BE2C (cell line): ENCODE measurements at regions not wholly inside any gene's neighbourhood (a gene's known extent, or its start where the extent isn't known, plus 50 kb on each side); places are given as distances from the start of the nearest gene placed in this dataset.

Source experiments
- DNase-seq: peaks from one replicate; pipeline ENCODE4 v3.0.0-alpha.2; 2020
- H3K27me3 ChIP-seq: fragments of 250-450 bp; sonication (Bioruptor Pico); 2 replicates; pipeline ENCODE4 v1.5.1; 2020; ENCODE audit warnings: mild to moderate bottlenecking
- H3K36me3 ChIP-seq: fragments of 250-450 bp; sonication (Bioruptor Pico); 2 replicates; pipeline ENCODE4 v1.5.1; 2020; ENCODE audit warnings: mild to moderate bottlenecking
- H3K4me1 ChIP-seq: fragments of 250-450 bp; sonication (Bioruptor Pico); 2 replicates; pipeline ENCODE4 v1.5.1; 2020
- H3K4me3 ChIP-seq: 2 replicates; pipeline ENCODE4 v1.5.1; 2011; ENCODE audit warnings: low read depth, low read length
- H3K9me3 ChIP-seq: fragments of 250-450 bp; sonication (Bioruptor Pico); 2 replicates; pipeline ENCODE4 v1.5.1; 2020
- TF ChIP-seq, protein P1 (sequence below): IDR thresholded peaks from 2 replicates; pipeline ENCODE4 v1.5.1; 2012; ENCODE audit warnings: mild to moderate bottlenecking, low read depth, low read length

- Histone ChIP-seq H3K36me3 (no peaks in the 10 kb centered on the region), H3K27me3 (no peaks in the 10 kb centered on the region; the same call in none of the 2 replicates), H3K9me3 (no peaks in the 10 kb centered on the region), H3K4me1 (no peaks in the 10 kb centered on the region), H3K4me3 (no peak overlapping the region)
- no peak for DNase-seq
- TF ChIP-seq, protein P1, sequence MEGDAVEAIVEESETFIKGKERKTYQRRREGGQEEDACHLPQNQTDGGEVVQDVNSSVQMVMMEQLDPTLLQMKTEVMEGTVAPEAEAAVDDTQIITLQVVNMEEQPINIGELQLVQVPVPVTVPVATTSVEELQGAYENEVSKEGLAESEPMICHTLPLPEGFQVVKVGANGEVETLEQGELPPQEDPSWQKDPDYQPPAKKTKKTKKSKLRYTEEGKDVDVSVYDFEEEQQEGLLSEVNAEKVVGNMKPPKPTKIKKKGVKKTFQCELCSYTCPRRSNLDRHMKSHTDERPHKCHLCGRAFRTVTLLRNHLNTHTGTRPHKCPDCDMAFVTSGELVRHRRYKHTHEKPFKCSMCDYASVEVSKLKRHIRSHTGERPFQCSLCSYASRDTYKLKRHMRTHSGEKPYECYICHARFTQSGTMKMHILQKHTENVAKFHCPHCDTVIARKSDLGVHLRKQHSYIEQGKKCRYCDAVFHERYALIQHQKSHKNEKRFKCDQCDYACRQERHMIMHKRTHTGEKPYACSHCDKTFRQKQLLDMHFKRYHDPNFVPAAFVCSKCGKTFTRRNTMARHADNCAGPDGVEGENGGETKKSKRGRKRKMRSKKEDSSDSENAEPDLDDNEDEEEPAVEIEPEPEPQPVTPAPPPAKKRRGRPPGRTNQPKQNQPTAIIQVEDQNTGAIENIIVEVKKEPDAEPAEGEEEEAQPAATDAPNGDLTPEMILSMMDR = no peak
Observed at GRCh38 chr20:19858466-19859371, 100.7 kb downstream of the RIN2 start.

DNA sequence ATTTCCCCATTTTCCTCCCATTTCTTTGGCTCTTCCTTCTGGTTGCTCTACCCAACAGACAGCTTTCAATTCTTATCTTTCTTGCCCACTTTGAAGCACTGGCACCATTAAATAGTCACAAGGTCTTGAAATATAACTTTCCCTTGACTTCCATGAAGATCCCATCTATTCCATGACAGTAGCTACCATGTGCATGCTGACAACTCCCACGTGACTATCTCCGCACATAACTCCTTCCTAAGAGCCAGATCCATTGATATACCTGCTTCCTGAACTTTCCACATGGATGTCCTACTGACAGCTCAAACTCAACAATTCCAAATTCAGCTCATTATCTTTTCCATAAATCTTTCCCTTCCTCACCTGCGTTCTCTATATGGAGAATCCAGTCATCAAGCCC lies 101.4 kb downstream of the RIN2 start:
- H3K9me3 ChIP-seq = no peaks in the 10 kb centered on the region
- no peak overlapping the region for H3K4me3 ChIP-seq
- H3K4me1 ChIP-seq = no peaks in the 10 kb centered on the region
- no peak for DNase-seq
- H3K27me3 ChIP-seq = no peaks in the 10 kb centered on the region; the same call in none of the 2 replicates
- no peaks in the 10 kb centered on the region for H3K36me3 ChIP-seq
- TF ChIP-seq, protein P1 = no peak

DNA sequence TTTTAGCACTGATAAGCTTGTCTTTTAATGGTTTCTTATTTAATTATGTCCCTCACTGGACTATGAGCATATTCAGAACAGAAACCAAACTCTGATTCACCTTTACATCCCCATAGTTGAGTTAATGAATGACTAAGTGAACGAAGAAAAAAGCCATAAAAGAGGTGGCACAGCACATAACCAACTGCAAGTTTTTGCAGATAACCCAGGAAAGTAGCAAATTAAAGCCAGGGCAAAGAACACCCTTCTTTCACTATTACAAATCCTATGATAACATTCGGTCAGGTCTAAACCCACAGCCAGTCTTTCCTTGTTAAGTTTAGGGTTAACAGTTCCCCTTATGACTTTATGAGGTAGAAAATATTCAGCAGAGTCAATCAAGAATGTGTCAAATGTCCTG lies 102.7 kb downstream of the RIN2 start:
- Histone ChIP-seq H3K4me3 (no peak overlapping the region), H3K27me3 (no peaks in the 10 kb centered on the region; the same call in none of the 2 replicates), H3K9me3 (no peaks in the 10 kb centered on the region), H3K4me1 (no peaks in the 10 kb centered on the region), H3K36me3 (no peaks in the 10 kb centered on the region)
- DNase-seq = no peak
- TF ChIP-seq, protein P1 = no peak

DNA sequence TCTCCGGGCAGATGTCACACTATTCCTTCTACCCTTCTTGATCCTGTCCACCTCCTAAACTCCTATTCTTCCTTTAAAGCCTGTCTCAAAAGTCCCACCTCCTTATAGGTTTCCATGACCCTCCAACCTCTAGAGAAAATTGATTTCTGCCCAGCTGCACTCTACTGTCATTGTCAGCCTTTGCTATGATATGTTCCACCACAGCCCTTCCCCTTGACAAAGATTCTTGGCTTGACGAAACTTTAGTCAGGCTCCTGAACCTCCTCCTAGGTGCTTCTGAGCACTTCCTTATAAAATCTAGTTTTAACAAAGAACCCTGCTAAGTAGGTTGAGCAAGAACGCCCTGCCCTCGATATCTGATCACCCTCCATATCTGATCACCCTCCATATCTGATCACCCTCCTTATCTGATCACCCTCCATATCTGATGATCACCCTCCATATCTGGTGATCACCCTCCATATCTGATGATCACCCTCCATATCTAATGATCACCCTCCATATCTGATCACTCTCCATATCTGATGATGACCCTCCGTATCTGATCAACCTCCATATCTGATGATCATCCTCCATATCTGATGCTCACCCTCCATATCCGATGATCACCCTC lies 103.2 kb downstream of the RIN2 start:
- Histone ChIP-seq H3K4me3 (no peak overlapping the region), H3K4me1 (no peaks in the 10 kb centered on the region), H3K36me3 (no peaks in the 10 kb centered on the region), H3K27me3 (no peaks in the 10 kb centered on the region; the same call in none of the 2 replicates), H3K9me3 (no peaks in the 10 kb centered on the region)
- TF ChIP-seq, protein P1 = no peak
- no peak for DNase-seq

DNA sequence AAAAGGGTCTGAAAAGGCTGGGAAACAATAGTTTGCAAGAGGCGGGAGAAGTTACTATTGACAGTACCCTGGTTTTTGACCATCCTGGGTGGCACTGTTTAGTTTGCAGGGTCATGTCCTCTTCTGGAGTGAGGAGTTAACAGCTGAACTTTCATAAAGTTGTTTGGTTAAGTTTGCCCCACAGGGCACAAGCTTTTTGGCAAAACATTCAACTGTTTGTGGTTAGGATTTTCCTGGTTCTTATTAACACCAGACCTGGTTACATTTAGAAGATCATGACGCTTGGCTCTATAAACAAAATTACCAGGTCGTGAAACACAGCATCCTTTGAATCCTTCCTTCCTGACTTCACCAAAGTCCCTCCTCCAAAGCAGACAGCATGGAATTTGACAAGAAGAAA lies 106.1 kb downstream of the RIN2 start:
- TF ChIP-seq, protein P1 = no peak
- Histone ChIP-seq H3K27me3 (no peaks in the 10 kb centered on the region; the same call in 1 of the 2 replicates), H3K4me1 (no peaks in the 10 kb centered on the region), H3K36me3 (no peaks in the 10 kb centered on the region), H3K9me3 (no peaks in the 10 kb centered on the region), H3K4me3 (no peak overlapping the region)
- no peak for DNase-seq

GRCh38 chr20:19866070-19866469 lies 108.0 kb downstream of the RIN2 start:
- no peak for DNase-seq
- H3K4me1 ChIP-seq = no peaks in the 10 kb centered on the region
- H3K4me3 ChIP-seq = no peak overlapping the region
- no peaks in the 10 kb centered on the region for H3K9me3 ChIP-seq
- no peaks in the 10 kb centered on the region; the same call in 1 of the 2 replicates for H3K27me3 ChIP-seq
- TF ChIP-seq, protein P1 = no peak
- H3K36me3 ChIP-seq = no peaks in the 10 kb centered on the region
